Neural cell (in vitro differentiated cells): ENCODE measurements at regions not wholly inside any gene's neighbourhood (a gene's known extent, or its start where the extent isn't known, plus 50 kb on each side); places are given as distances from the start of the nearest gene placed in this dataset.
A peak's percentile ranks its signal among the peaks of the same experiment; 100 is the strongest.

Source experiments
- H2AFZ ChIP-seq: fragments of 200-600, 300-800 bp; sonication (generic), shearing (Covaris generic); 2 replicates; pipeline ENCODE4 v1.6.0; 2014; ENCODE audit warnings: low read depth, mild to moderate bottlenecking, antibody characterized with exemption, low read length, moderate library complexity
- H3F3A ChIP-seq: fragments of 200-600 bp; shearing (Covaris generic); 2 replicates; pipeline ENCODE4 v1.6.1; 2016; ENCODE audit warnings: mild to moderate bottlenecking, moderate library complexity, mixed read lengths, antibody characterized with exemption, low read length; ENCODE audit not compliant: insufficient read depth, poor library complexity, severe bottlenecking
- H3K27ac ChIP-seq: fragments of 200-600, 300-800 bp; sonication (generic), shearing (Covaris generic); 2 replicates; pipeline ENCODE4 v1.5.1; 2014; ENCODE audit warnings: mild to moderate bottlenecking, low read length, moderate library complexity
- H3K27me3 ChIP-seq: fragments of 300-800, 200-600 bp; sonication (generic), shearing (Covaris generic); 2 replicates; pipeline ENCODE4 v1.6.0; 2014; ENCODE audit warnings: mild to moderate bottlenecking, low read depth, low read length, moderate library complexity; ENCODE audit not compliant: insufficient read depth
- H3K36me3 ChIP-seq: fragments of 300-800, 200-600 bp; sonication (generic), shearing (Covaris generic); 2 replicates; pipeline ENCODE4 v1.5.1; 2014; ENCODE audit warnings: mild to moderate bottlenecking, antibody characterized with exemption, low read length, moderate library complexity; ENCODE audit not compliant: insufficient read depth
- H3K4me2 ChIP-seq: fragments of 300-800, 200-600 bp; sonication (generic), shearing (Covaris generic); 2 replicates; pipeline ENCODE4 v1.6.0; 2014; ENCODE audit warnings: mild to moderate bottlenecking, low read length
- H3K4me3 ChIP-seq: fragments of 300-800, 200-600 bp; sonication (generic), shearing (Covaris generic); 2 replicates; pipeline ENCODE4 v1.5.1; 2014; ENCODE audit warnings: mild to moderate bottlenecking, low read length, moderate library complexity
- H3K79me2 ChIP-seq: fragments of 200-600 bp; shearing (Covaris generic); replicated peaks from 2 replicates; pipeline ENCODE4 v1.6.0; 2014; ENCODE audit warnings: mild to moderate bottlenecking, low read length, moderate library complexity; ENCODE audit not compliant: insufficient read depth
- H3K9ac ChIP-seq: fragments of 300-800, 200-600 bp; sonication (generic), shearing (Covaris generic); 2 replicates; pipeline ENCODE4 v1.6.1; 2016; ENCODE audit warnings: mild to moderate bottlenecking, low read length, mixed read lengths
- H3K9me2 ChIP-seq: fragments of 200-600 bp; shearing (Covaris generic); 2 replicates; pipeline ENCODE4 v1.6.1; 2016; ENCODE audit warnings: mild to moderate bottlenecking, low read length, mixed read lengths; ENCODE audit not compliant: insufficient read depth
- H3K9me3 ChIP-seq: fragments of 200-600, 300-800 bp; sonication (generic), shearing (Covaris generic); 2 replicates; pipeline ENCODE4 v1.6.1; 2016; ENCODE audit warnings: mild to moderate bottlenecking, mixed run types, low read length, moderate library complexity, mixed read lengths
- H4K20me1 ChIP-seq: fragments of 200-600 bp; shearing (Covaris generic); 2 replicates; pipeline ENCODE4 v1.6.1; 2016; ENCODE audit warnings: mild to moderate bottlenecking, mixed run types; ENCODE audit not compliant: insufficient read depth
- EP300 ChIP-seq: fragments of 450-650 bp; conservative IDR thresholded peaks from 2 replicates; pipeline ENCODE4 v1.6.1; 2014; ENCODE audit warnings: antibody characterized with exemption, mild to moderate bottlenecking, moderate library complexity; ENCODE audit not compliant: poor library complexity, severe bottlenecking
- EZH2 ChIP-seq: fragments of 200-600, 300-800 bp; shearing (Covaris generic), sonication (generic); IDR thresholded peaks from 2 replicates; pipeline ENCODE4 v1.6.1; 2014; ENCODE audit warnings: antibody characterized with exemption, low read length, borderline replicate concordance, mild to moderate bottlenecking; ENCODE audit not compliant: insufficient read depth, poor library complexity, severe bottlenecking
- MXI1 ChIP-seq: fragments of 450-650 bp; conservative IDR thresholded peaks from 2 replicates; pipeline ENCODE4 v1.6.1; 2014; ENCODE audit warnings: antibody characterized with exemption, mild to moderate bottlenecking; ENCODE audit not compliant: poor library complexity, severe bottlenecking
- POLR2AphosphoS5 ChIP-seq: IDR thresholded peaks from 2 replicates; pipeline ENCODE4 v1.6.1; 2012
- RAD21 ChIP-seq: fragments of 450-650 bp; conservative IDR thresholded peaks from 2 replicates; pipeline ENCODE4 v1.6.1; 2014; ENCODE audit warnings: antibody characterized with exemption, mild to moderate bottlenecking, moderate library complexity
- SMC3 ChIP-seq: fragments of 450-650 bp; conservative IDR thresholded peaks from 2 replicates; pipeline ENCODE4 v1.6.1; 2014; ENCODE audit warnings: antibody characterized with exemption, mild to moderate bottlenecking, moderate library complexity; ENCODE audit not compliant: poor library complexity
- TAF1 ChIP-seq: IDR thresholded peaks from 2 replicates; pipeline ENCODE4 v1.6.1; 2012; ENCODE audit warnings: low read depth
- TF ChIP-seq, protein P1 (sequence below): fragments of 450-650 bp; IDR thresholded peaks from 2 replicates; pipeline ENCODE4 v1.5.1; 2014; ENCODE audit warnings: antibody characterized with exemption, mild to moderate bottlenecking, moderate library complexity; ENCODE audit not compliant: poor library complexity, severe bottlenecking
- TF ChIP-seq, protein P2 (sequence below): IDR thresholded peaks from 2 replicates; pipeline ENCODE4 v1.6.1; 2012; ENCODE audit warnings: borderline replicate concordance

DNA sequence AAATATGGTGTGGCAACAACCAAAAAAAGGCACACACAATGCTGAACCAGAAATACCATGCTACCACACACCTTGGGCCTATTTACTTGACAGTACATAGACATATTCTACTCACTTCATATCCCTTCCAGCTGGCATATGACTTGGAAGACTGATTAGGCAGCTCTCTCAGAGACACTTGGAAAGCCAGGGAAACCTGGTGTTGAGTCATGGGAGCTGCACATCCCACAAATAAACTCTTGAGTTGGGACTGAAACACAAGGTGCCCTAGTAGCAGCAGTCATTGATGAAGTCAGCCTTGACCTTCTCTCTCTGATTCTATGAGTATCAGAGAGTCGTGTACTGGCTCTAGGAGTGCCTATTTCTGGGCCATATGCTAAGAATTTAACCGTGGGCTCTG lies 776.6 kb upstream of the LCORL start:
- no peaks in the 10 kb centered on the region for H3F3A ChIP-seq
- H3K27ac ChIP-seq, result no peak overlapping the region
- no peaks in the 10 kb centered on the region for H3K79me2 ChIP-seq
- H3K9me2 ChIP-seq, result no peaks in the 10 kb centered on the region
- no peaks in the 10 kb centered on the region for H4K20me1 ChIP-seq
- H3K27me3 ChIP-seq, result no peaks in the 10 kb centered on the region
- H3K9me3 ChIP-seq, result no peaks in the 10 kb centered on the region
- H3K9ac ChIP-seq, result no peak overlapping the region
- H3K4me2 ChIP-seq, result no peak overlapping the region
- H3K36me3 ChIP-seq, result no peaks in the 10 kb centered on the region
- no peak overlapping the region for H2AFZ ChIP-seq
- no peak for TF ChIP-seq MXI1
- no peak for TF ChIP-seq EP300
- TF ChIP-seq TAF1, result no peak
- no peak overlapping the region for H3K4me3 ChIP-seq

DNA sequence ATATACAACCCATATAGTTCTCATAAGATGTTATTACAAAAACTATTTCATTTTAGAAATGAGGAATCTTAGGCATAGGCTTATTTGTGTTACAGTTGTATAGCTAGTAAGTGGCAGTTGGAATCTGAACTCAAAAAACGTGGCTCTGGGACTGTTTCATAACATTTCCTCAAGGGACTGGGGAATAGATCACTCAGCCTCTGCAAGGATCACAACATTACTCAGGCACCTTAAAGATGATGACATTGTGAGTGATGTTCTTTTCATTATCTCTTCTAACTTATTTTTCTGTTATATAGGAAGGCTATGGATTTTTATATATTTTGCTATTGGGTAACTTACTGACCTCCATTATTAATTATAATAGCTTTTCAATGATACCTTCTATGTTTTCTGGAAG lies 774.2 kb upstream of the LCORL start:
- Histone ChIP-seq H3K9me3 (no peaks in the 10 kb centered on the region), H3F3A (no peaks in the 10 kb centered on the region), H3K79me2 (no peaks in the 10 kb centered on the region), H3K27ac (no peak overlapping the region), H3K9ac (no peak overlapping the region), H3K9me2 (no peaks in the 10 kb centered on the region), H3K4me3 (no peak overlapping the region), H3K36me3 (no peaks in the 10 kb centered on the region), H4K20me1 (no peaks in the 10 kb centered on the region), H3K27me3 (no peaks in the 10 kb centered on the region), H3K4me2 (no peak overlapping the region), H2AFZ (no peak overlapping the region)
- TF ChIP-seq EZH2 (no peak), SMC3 (no peak), POLR2AphosphoS5 (peak; percentile 78), TAF1 (no peak), EP300 (peak; percentile 82)
- TF ChIP-seq, protein P1, sequence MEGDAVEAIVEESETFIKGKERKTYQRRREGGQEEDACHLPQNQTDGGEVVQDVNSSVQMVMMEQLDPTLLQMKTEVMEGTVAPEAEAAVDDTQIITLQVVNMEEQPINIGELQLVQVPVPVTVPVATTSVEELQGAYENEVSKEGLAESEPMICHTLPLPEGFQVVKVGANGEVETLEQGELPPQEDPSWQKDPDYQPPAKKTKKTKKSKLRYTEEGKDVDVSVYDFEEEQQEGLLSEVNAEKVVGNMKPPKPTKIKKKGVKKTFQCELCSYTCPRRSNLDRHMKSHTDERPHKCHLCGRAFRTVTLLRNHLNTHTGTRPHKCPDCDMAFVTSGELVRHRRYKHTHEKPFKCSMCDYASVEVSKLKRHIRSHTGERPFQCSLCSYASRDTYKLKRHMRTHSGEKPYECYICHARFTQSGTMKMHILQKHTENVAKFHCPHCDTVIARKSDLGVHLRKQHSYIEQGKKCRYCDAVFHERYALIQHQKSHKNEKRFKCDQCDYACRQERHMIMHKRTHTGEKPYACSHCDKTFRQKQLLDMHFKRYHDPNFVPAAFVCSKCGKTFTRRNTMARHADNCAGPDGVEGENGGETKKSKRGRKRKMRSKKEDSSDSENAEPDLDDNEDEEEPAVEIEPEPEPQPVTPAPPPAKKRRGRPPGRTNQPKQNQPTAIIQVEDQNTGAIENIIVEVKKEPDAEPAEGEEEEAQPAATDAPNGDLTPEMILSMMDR, result no peak

DNA sequence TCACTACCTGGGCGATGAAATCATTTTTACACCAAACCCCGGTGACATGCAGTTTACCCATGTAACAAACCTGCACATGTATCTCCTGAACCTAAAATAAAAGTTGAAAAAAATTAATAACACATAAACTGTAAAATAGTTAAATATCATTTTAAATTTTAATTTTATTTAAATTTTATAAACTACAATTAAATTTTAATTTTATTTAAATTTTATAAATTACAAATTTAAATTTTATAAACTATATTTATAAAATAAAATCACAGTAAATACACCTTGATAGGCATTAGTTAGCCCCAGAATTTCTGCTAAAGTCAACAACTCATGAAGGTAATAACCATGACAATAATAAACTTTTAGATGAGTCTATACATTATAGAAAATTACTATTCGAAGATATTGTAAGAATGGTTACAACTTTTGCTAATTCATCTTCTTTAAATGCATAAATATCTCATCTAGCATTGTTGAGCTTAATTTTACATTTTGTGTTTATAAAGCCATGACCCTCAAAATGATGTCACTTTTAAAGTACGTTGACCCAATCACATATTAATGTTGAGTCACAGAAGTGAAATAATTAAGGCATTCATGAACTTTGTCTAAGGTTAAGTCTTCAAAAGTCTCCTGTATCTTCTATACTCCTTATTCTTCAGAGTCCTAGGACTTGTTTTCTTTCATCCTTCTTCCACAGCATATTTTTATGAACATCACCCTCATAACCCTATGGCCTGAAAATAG lies 755.8 kb upstream of the LCORL start:
- no peak for TF ChIP-seq TAF1
- Histone ChIP-seq H3K9ac (no peak overlapping the region), H3K79me2 (no peaks in the 10 kb centered on the region), H4K20me1 (no peaks in the 10 kb centered on the region), H3K9me2 (no peaks in the 10 kb centered on the region), H2AFZ (no peak overlapping the region), H3K4me3 (no peak overlapping the region), H3K36me3 (no peaks in the 10 kb centered on the region), H3K27me3 (no peaks in the 10 kb centered on the region), H3K27ac (no peak overlapping the region), H3K4me2 (no peak overlapping the region), H3F3A (no peaks in the 10 kb centered on the region), H3K9me3 (no peaks in the 10 kb centered on the region)

DNA sequence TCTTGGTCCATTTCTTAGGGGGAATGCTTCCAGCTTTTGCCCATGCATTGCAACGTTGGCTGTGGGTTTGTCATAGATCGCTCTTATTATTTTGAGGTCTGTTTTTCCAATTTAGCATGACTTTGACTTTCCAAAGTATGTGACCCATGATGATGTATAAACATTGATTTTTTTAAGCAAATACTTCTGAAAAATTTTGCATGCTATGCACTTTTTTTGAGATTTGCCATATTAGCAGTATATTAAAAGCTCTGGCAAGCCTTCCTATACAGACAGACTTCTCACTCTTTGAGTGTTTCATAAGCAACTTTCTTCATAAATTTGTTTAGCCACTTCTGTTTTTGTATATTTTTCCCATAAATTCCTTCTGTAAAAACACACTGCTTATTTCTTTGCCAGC lies 746.4 kb upstream of the LCORL start:
- Histone ChIP-seq H3K27me3 (no peaks in the 10 kb centered on the region), H3K79me2 (no peaks in the 10 kb centered on the region), H3K9ac (no peak overlapping the region), H3K9me3 (no peaks in the 10 kb centered on the region), H4K20me1 (no peaks in the 10 kb centered on the region), H3K4me3 (no peak overlapping the region), H3K27ac (no peak overlapping the region), H3K4me2 (no peak overlapping the region), H3K9me2 (no peaks in the 10 kb centered on the region), H3F3A (no peaks in the 10 kb centered on the region), H3K36me3 (no peaks in the 10 kb centered on the region), H2AFZ (no peak overlapping the region)
- no peak for TF ChIP-seq MXI1
- no peak for TF ChIP-seq EZH2
- no peak for TF ChIP-seq TAF1
- TF ChIP-seq RAD21, result no peak
- no peak for TF ChIP-seq SMC3
- no peak for TF ChIP-seq POLR2AphosphoS5
- TF ChIP-seq, protein P1, result no peak
- TF ChIP-seq, protein P2, sequence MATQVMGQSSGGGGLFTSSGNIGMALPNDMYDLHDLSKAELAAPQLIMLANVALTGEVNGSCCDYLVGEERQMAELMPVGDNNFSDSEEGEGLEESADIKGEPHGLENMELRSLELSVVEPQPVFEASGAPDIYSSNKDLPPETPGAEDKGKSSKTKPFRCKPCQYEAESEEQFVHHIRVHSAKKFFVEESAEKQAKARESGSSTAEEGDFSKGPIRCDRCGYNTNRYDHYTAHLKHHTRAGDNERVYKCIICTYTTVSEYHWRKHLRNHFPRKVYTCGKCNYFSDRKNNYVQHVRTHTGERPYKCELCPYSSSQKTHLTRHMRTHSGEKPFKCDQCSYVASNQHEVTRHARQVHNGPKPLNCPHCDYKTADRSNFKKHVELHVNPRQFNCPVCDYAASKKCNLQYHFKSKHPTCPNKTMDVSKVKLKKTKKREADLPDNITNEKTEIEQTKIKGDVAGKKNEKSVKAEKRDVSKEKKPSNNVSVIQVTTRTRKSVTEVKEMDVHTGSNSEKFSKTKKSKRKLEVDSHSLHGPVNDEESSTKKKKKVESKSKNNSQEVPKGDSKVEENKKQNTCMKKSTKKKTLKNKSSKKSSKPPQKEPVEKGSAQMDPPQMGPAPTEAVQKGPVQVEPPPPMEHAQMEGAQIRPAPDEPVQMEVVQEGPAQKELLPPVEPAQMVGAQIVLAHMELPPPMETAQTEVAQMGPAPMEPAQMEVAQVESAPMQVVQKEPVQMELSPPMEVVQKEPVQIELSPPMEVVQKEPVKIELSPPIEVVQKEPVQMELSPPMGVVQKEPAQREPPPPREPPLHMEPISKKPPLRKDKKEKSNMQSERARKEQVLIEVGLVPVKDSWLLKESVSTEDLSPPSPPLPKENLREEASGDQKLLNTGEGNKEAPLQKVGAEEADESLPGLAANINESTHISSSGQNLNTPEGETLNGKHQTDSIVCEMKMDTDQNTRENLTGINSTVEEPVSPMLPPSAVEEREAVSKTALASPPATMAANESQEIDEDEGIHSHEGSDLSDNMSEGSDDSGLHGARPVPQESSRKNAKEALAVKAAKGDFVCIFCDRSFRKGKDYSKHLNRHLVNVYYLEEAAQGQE, result no peak
- no peak for TF ChIP-seq EP300
